GM18505 (cell line): ENCODE measurements at regions not wholly inside any gene's neighbourhood (a gene's known extent, or its start where the extent isn't known, plus 50 kb on each side); places are given as distances from the start of the nearest gene placed in this dataset.
"Not testable (repeated sequence)": the region's sequence is repeated elsewhere in the genome, so short reads cannot be mapped to it uniquely, and the experiment has no call there.

Experiments used
- ATAC-seq: cut with Tn5 transposase; IDR thresholded peaks from one replicate; pipeline ENCODE4 v1.9.1; 2021; ENCODE audit not compliant: unreplicated experiment
- POLR2A ChIP-seq: IDR thresholded peaks from 4 replicates; pipeline ENCODE4 v1.6.1; 2011; ENCODE audit warnings: borderline replicate concordance; ENCODE audit not compliant: insufficient read depth, insufficient read length; ENCODE audit errors: extremely low read depth

GRCh38 chr1:166766942-166767341, 72.3 kb upstream of the POGK start:
- TF ChIP-seq POLR2A: no peak

GRCh38 chr1:166784646-166785045, 54.6 kb upstream of the POGK start:
- ATAC-seq: not testable (repeated sequence)

More at GRCh38 chr1:166766942-166767341, 72.3 kb upstream of the POGK start:
- ATAC-seq: no peak

- ATAC-seq: no peak
- no peak for TF ChIP-seq POLR2A
Measured at GRCh38 chr1:166785987-166786386, 53.3 kb upstream of the POGK start.

- no peak for ATAC-seq
- TF ChIP-seq POLR2A: no peak
Measured at GRCh38 chr1:166789286-166789685, 50.0 kb upstream of the POGK start.
